Testis (tissue), 2 donors: ENCODE measurements at regions not wholly inside any gene's neighbourhood (a gene's known extent, or its start where the extent isn't known, plus 50 kb on each side); places are given as distances from the start of the nearest gene placed in this dataset.

Source experiments
- DNase-seq: peaks from one replicate; pipeline ENCODE4 v3.0.0-alpha.2; 2019
- H3K27ac ChIP-seq, 2 donors: fragments of 200-600 bp; sonication (generic); one replicate each; pipeline ENCODE4 v1.5.1; 2019
- H3K27me3 ChIP-seq: fragments of 200-600 bp; sonication (generic); one replicate; pipeline ENCODE4 v1.5.1; 2019
- H3K36me3 ChIP-seq: fragments of 200-600 bp; sonication (generic); one replicate; pipeline ENCODE4 v1.5.1; 2017; ENCODE audit warnings: low read depth; ENCODE audit errors: missing control alignments
- H3K4me1 ChIP-seq: fragments of 200-600 bp; sonication (generic); one replicate; pipeline ENCODE4 v1.5.1; 2019
- H3K4me3 ChIP-seq, 2 donors: fragments of 200-600 bp; sonication (generic); one replicate each; pipeline ENCODE4 v1.5.1; 2017 to 2019
- H3K9me3 ChIP-seq: fragments of 200-600 bp; sonication (generic); one replicate; pipeline ENCODE4 v1.5.1; 2017
- CTCF ChIP-seq, 3 experiments: fragments of 450-650 bp in 2 of 3; fragments of 200-600 bp in 1 of 3; sonication (generic) in 1 of 3; IDR thresholded peaks; one replicate each; pipeline ENCODE4 v1.5.1; 2016 to 2019; ENCODE audit warnings: antibody characterized with exemption in 3 of 3, mild to moderate bottlenecking in 2 of 3, moderate library complexity in 1 of 3
- POLR2A ChIP-seq: fragments of 450-650 bp; IDR thresholded peaks from one replicate; pipeline ENCODE4 v1.6.1; 2017; ENCODE audit warnings: antibody characterized with exemption, mild to moderate bottlenecking, moderate library complexity
- WGBS, 2 donors: methylation state at CpG; one replicate each; pipeline ENCODE4 v1.1.5; 2018; 5-methylcytosine and 5-hydroxymethylcytosine counted together
- intact Hi-C: fragments of 100-400 bp; cut with DNase I; formaldehyde crosslinking; loops from one replicate; pipeline ENCODE4 v1.15.1; 2023; ENCODE audit warnings: low total_unique reads
- small RNA-seq, 2 donors: library from RNA; depleted of rRNA; stranded (forward); fragments of <200 nt; gene quantifications; one replicate each; pipeline ENCODE3, GENCODE V24; 2016

GRCh38 chr12:93325855-93326254 is 51.9 kb upstream of the NUDT4 start:
- H3K4me3 ChIP-seq, result no peak overlapping the region
- no peaks in the 10 kb centered on the region for H3K36me3 ChIP-seq
- intact Hi-C loops, result no loop called here
- H3K27ac ChIP-seq, result no peak overlapping the region
- TF ChIP-seq POLR2A (no peak), CTCF (IDR thresholded peaks at IDR 0.05) (no peak)
- 95 to 96% methylated on average over 7 of the region's 7 CpGs for WGBS, 2 donors
- no peak for DNase-seq
- H3K9me3 ChIP-seq, result no peaks in the 10 kb centered on the region
- no peaks in the 10 kb centered on the region for H3K27me3 ChIP-seq
- H3K4me1 ChIP-seq, result no peaks in the 10 kb centered on the region

Small RNA genes in the stretch of these regions (small RNA-seq; reads per million reads assigned to genes)
- gene RF00019 (0 reads per million in 2 donors), gene RF00284 (0 reads per million in 2 donors), gene RPL41P5 (0 reads per million in 2 donors)
